ENCODE measurements at regions not wholly inside any gene's neighbourhood (a gene's known extent, or its start where the extent isn't known, plus 50 kb on each side); places are given as distances from the start of the nearest gene placed in this dataset.
"Not testable (repeated sequence)": the region's sequence is repeated elsewhere in the genome, so short reads cannot be mapped to it uniquely, and the experiment has no call there.

DNA sequence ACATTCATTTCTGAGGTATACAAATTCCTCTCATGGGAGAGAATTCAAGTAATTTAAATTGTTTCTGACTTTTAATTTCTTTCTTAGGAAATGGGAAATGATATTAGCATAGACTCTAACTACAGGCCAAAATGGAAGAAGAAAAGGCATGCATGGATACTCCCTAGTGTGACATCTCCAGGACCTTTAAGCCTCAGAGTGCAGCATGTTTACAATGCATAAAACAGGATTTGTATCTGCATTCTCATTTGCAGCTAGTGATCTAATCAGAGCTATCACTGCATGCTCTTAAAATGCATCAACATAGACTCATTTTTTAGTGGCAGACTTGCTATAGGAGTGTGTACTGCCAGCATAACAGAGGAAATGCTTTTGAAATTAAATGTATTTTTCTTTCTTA, 224.6 kb upstream of the GOT2 start:
- no peak for DNase-seq (ENCODE audit: low read depth)

DNA sequence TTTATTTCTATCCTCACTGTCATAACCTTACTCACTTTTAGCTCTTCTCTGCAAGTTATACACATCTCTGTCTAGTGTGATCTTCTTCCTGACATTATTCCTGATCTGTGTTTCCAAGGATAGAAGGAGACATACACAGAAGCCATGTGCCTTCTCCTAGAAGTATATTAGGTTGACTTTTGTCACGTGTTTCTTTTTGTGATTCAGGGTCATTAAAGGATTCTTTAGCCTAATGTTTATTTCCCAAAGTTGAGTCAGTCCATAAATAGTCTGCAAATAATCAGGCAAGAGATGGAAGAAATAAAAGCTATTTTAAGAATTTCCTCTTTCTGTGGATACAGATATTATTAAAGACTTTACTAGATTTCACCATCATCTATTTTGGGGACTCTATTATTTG, 214.1 kb upstream of the GOT2 start:
- DNase-seq (ENCODE audit: low read depth) = no peak

DNA sequence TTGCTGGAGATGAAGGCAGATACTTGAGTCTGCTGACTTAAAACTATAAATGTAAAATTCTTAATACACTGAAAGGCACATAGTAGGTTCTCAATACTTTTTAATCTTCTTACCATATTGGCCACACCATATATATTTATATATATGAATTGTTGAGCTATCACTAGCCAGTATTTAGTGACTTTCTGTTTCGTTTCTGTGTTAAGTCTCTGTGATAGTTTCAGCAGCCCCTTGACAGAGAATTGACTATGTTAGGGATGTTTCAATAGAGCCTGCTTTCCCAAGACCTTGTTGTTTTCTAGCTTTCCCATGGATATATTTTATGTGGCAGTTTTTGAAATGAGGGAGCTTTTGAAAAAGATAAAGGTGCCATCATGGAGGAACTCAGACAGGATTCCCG, 206.5 kb upstream of the GOT2 start:
- DNase-seq (ENCODE audit: low read depth) = no peak

DNA sequence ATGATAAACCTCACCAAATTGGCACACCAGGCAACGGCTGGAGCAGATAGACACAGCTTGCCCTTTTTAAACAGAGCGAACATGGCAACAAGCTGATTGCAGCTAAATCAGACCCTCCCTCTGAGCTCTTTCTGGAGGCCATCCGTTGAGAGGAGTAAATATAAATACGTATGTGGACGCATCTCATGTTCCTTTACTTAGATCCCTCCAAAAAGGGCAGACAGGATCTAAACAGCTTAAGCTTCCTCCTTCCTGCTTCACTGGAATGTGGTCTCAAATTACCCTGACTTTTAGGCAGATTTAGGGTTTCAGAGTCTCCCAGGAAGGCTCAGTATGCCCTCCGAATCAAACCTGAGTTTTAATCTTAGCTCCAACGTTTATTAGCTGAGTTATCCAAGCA, 204.7 kb upstream of the GOT2 start:
- DNase-seq (ENCODE audit: low read depth) = no peak

DNA sequence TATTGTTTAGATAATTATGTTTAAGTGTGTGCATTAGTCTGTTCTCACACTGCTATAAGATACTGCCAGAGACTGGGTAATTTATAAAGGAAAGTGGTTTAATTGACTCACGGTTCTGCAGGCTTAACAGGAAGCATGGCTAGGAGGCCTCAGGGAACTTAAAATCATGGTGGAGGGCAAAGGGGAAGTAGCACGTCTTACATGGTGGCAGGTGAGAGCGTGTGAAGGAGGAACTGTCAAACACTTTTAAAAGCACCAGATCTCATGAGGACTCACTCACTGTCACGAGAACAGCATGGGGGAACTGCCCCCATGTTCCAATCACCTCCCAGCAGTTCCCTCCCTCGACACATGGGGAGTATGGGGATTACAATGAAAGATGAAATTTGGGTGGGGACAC, 203.5 kb upstream of the GOT2 start:
- no peak for DNase-seq (ENCODE audit: low read depth)

DNA sequence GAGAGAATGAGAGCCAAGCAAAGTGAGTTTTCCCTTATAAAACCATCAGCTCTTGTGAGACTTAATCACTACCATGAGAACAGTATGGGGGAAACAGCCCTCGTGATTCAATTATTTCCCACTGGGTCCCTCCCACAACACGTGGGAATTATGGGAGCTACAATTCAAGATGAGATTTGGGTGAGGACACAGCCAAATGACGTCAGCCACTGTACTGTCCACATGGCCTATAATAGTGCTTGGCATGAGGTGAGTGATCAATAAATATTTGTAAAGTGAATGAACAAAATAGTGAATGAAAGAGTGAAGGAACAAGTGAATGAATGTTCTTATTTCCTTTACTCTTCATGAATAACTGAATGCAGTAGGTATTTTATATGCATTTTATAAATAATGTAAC, 199.1 kb upstream of the GOT2 start:
- DNase-seq (ENCODE audit: low read depth) = no peak

DNA sequence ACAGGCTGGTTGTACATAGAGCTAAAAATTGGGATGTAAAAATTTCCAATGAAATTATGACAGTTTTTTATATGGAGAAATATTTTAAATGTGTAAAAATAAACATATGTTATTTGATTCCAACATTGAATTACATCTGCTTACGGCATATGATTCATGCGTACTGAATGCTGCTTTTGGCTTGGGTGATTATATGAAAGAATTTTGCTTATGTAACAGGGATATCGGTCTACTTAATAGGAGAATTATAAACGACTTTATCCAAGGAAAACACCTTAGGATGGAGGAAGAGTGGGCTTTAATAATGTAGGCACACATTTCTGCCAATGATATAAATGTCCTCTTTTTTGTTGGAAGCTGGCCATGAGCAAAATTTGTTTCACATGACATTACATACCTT, 197.3 kb upstream of the GOT2 start:
- DNase-seq (ENCODE audit: low read depth) = no peak

DNA sequence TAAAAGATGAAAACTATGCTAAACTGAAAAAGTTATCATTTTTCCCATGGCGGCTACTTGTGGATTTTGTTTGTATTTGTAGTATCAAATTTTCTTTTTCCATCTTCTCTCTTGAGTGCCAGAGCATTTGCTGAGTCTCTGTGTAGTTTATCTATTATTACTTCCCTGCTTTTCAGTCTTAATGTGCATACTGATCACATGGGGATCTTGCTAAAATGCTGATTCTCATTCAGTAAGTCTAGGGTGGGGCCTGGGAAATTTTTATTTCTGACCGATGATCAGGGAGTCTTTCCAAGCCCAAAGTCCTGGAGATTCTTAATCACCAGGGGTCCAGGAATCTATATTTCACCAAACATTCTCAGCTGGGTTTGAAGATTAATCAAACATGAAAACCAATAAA, 189.0 kb upstream of the GOT2 start:
- DNase-seq (ENCODE audit: low read depth) = no peak

DNA sequence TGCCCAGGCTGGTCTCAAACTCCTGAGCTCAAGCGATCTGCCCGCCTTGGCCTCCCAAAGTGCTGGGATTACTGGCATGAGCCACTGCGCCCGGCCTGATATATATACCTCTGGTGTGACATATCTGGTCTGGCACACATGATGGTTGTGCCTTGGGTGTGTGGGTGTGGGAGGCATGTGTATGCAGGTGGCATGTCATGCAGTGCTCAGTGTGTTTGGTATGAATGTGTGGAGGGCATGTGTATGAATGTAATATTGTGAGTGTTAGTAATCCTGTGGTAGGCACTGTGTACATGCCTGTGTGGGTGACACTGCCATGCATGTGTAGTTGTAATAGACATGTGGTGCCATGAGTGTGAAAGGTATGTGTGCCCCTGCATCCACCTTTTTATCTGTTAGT, 179.3 kb upstream of the GOT2 start:
- no peak for DNase-seq (ENCODE audit: low read depth)

DNA sequence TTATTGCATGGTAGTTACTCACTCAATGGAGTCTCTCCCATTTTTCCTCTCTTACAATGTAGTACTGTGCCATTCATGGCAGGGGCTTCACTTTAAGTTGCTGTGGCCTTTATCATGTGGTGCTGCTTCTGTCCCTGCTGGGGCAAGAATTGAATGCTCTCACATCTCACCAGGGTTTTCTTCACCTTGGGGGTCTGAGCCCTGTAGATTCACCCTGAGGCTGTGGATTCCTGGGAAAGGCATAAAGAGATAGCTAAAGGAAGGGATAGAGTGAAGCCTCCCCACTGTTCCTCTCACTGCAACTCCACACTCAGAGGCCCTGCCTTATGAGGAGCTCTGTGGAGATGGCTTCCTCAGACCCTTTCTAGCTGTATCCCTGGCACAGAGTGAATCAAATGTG, 178.5 kb upstream of the GOT2 start:
- DNase-seq (ENCODE audit: low read depth) = no peak

DNA sequence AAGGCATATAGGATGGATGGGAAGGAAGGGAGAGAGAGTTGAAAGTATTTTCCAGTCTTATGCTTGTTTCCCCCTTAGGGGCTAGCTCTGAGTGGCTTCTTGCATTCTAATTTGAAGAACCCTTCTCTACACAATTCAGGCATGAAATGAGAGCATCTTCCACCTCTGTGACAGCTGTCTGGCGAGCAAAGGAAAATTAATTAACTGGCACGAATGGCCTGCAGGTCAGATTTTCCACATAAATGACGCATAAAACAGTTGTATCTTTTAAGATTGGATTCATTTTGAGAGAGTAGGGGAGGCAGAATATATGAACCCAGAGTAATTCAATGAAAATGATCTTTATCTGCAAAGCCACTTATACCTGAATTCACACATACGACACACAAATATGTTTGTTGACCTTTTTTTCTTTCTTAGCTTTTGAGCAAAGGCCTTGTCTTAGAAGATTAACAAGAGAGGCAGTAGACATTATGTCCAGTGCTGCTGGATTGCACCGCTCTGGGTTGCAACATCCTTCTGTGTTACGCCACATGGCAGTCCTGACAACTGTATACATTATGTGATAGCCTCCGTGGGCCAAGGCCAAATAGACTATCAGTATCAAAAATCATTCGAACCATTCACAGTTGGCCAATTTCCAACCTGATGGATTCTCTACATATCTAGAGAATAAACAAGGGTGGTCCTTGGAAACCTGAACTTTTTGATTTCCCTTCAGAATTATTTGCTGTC, 173.0 kb upstream of the GOT2 start:
- DNase-seq (ENCODE audit: low read depth) = no peak

DNA sequence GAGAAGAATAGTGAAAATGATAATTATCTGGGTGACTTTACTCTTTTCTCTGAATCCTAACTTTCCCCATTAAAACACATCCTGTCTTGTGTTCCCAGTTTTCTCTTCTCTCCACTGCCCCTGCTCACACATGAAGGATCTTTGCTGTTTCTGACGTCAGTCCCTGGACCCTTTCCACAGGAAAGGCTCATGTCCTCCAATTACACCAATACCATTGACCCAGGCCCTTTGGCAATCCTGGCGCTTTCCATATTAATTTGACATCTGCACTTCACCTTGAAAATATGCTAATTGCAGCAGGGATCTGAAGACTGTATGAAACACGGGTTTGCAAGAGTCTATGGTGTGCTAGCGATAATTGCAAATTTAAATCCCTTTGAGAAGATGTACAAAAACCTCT, 170.2 kb upstream of the GOT2 start:
- no peak for DNase-seq (ENCODE audit: low read depth)

DNA sequence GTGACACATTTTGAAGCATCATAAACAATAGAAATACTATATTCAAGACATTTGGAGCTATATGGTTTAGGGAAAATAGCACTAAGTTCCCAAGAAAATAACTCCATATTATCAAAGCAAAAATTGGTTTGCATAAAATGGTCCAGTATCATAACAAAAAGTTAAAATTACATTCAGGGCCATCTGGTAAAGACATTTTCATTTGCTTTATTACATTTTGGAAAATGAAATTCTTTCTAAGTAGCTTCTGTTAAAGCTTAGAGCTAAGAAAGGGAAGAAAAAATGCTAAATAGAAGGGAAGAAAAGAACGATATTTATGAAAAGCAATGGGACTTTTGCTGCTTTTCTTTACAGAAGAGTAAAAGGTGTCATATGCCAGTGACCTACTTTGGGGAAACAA, 155.4 kb upstream of the GOT2 start:
- no peak for DNase-seq (ENCODE audit: low read depth)

DNA sequence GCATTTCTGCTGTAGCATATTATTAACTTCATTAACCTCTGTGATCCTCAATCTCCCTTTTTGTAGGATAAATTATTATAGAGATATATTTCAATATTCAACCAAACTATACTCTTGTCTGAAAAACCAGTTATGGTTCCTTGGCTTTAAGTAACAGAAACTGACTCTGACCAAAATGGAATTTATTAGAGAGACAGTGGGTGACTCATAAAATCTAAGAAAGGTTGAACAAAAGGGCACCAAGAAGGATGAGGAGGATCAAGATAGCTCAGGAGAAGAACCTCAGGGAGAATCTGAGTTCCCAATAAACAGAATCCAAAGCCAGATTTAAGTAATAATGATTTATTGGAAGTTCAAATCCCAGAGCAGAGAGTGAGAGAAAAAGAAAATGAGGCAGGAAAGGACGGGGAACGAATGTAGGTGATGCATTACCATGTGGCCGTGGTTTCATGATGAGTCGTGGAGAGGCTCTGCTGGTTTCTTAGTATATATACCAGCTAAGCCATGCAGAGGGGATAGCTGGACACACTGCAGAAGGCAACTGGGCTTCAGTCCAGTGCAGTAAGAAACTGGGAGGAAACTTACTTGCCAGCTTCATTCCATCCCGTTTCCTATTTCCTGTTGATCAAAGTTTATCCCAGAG, 151.5 kb upstream of the GOT2 start:
- DNase-seq (ENCODE audit: low read depth) = no peak

DNA sequence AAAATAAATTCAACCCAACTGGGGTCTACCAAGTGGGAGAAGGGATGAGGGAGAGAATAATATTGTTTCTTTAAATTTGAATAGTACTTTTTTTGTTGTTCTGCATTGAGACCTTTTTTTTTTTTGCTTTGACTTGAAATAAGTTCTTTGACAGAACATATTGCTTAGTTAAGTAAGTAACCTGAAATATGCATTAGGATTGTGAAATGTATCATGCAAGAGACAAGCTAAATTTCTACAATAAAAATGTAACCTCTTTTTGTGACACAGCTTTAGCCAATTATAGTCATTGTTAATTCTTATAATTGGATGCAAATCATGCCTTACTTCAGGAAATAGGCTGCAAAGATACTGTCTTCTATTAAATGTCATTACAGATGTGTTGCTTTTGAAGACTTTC, 150.0 kb upstream of the GOT2 start:
- DNase-seq (ENCODE audit: low read depth) = no peak

DNA sequence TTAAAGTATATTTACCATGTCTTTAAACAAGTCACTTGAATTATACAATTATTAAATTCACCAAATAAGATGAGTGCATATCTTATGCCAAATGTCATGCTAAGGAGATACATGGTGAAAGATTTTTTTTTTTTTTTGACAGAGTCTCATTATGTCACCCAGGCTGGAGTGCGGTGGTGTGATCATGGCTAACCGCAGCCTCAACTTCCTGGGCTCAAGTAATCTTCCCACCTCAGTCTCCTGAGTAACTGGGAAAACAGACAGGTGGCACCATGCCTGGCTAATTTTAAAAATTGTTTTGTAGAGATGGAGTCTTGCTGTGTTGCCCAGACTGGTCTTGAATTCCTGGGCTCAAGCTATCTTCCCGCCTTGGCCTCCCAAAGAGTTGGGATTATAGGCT, 149.0 kb upstream of the GOT2 start:
- DNase-seq (ENCODE audit: low read depth) = no peak

DNA sequence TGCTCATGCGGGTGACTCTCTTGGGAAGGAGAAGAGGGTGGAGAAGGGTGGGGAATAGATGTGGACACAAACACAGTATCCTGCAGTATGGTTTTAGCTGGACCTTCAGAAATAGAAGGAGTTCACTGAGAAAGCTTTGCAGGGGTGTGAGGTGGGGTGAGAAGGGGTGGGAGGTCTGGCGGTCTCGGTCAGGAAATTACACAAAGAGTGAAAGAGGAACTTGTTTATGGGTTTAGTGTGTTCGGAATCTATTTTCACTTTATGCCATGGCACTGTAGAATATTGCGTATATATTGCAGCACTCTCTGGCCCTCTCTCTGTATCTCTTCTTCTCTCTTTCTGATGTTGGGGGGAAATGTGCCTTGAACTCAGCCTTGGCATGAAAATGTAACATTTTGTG, 148.2 kb upstream of the GOT2 start:
- no peak for DNase-seq (ENCODE audit: low read depth)

DNA sequence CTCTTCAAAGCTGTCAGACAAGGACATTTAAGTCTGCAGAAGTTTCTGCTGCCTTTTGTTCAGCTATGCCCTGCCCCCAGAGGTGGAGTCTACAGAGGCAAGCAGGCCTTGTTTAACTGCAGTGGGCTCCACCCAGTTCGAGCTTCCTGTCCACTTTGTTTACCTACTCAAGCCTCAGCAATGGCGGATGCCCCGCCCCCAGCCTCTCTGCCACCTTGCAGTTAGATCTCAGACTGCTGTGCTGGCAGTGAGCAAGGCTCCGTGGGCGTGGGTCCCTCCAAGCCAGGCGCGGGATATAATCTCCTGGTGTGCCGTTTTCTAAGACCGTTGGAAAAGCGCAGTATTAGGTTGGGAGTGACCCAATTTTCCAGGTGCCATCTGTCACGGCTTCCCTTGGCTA, 144.5 kb upstream of the GOT2 start:
- not testable (repeated sequence) for DNase-seq (ENCODE audit: low read depth)

DNA sequence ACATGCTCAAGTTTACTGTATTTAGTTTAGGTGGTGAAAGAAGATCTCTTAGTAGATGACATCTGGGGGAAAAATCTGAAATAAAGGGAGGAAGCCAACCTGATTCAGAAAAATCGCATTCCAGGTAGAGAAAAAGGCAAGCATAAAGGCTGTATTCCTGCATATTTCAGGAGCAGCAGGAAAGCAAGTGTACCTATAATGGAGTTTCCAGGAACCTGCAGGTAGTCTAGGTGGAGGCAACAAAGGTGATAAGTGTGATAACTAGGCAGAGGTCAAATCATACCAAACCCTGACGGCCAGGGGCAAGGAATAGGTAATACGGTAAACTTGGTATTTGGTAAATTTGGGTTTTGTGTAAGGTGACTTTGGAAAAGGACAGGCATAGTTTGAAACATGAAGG, 132.8 kb upstream of the GOT2 start:
- DNase-seq (ENCODE audit: low read depth) = no peak

DNA sequence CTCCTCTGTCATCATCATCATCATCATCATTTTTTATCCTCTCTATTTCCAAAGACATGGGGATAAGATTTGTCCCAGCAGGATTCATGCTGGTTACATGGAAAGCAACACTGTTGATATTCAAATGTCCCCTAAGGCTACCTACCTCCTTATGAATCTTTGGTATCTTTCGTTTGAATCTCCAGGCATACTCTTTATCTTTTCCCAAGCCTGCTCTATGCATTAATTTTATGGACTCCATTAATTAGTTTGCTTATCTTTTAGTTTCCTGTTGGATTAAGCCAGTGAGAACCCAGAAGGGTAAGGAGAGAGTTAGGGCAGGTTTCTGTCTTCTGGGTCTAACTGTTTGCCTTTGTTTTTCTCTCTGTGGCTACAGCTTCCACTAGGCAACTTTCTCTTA, 129.6 kb upstream of the GOT2 start:
- no peak for DNase-seq (ENCODE audit: low read depth)

DNA sequence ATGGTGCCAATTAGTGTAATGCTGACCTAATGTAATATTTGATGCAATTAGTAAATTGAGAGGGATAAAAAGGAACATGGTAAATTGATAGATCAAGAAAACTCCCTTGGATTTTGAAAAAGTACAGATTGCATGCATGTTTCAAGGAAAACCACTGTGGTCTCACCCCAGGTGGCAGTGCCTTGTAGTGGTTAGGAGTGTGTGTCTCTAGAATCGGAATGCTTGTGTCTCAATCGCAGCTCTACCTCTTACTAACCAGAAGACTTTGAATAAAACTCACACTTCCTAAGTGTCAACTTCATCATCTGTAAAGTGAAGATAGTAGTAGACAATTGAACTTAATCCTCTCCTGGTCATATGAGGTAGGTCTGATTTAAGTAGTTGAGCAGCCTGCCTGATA, 128.9 kb upstream of the GOT2 start:
- no peak for DNase-seq (ENCODE audit: low read depth)

DNA sequence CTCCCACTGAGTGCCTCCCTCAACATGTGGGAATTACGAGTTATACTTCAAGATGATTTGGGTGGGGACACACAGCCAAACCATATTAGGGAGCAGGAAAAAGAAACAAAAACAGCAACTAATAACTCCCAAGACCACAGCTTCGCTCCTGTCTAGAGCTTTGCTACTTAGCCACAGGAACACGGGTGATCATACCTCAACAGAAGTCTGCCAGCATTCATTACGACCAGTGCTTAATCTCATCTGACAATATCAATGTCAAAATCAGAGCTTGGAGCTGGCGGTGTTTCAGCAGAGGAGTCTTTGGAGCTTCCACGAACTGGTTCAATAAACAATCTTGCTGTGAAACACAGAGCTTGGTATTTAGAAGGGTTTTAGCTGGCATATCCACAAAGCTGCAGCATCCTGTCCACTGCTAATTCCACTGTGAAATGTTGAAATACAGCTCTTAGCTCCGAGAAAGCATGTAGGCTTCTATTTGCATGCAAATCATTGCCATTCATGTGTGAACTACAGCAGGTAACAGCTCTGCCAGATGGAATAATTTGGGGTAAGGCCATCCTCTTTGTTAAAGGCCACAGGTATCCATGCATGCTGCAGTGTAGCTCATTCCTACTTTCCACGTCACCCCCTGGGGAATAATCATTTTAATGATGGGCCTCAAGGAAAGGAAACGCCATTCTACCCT, 128.4 kb upstream of the GOT2 start:
- no peak for DNase-seq (ENCODE audit: low read depth)

DNA sequence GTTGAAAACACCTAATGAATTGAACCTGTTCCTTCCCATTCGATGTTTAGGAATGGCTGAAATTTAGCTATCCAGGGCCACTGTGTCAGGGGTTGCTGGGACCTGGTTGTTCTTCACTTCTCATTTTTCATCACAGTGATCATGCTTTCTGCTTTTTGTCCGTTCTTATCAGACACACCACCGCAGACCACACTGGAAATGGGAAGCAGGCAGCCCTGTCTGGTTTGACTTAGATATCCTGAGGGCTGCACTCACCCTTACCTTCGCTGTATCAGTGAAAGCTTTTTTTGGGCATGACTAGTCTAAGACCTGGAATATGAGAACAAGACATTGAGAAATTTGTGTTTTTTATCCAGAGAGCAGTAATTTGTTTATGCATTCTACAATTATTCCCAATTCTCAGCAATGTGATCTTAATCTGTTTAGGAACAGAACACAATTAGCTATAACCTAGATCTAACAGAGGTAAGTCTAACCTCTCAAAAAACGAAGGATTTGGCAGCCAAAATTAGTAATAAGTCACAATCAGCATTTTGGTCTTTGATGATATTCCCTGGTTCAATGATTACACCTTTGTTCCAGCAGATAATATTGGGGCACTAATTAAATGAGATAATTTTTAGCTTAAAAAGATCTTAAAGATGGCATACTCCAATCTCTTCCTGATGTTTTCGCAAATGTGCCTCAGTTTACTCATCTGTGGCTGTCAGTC, 126.0 kb upstream of the GOT2 start:
- DNase-seq (ENCODE audit: low read depth) = no peak

Data from activated T-cell treated with anti-CD3 and anti-CD28 coated beads for 1 hour (primary cell).